H9 (cell line): ENCODE measurements at regions not wholly inside any gene's neighbourhood (a gene's known extent, or its start where the extent isn't known, plus 50 kb on each side); places are given as distances from the start of the nearest gene placed in this dataset.

Experiments used
- DNase-seq: peaks from one replicate; pipeline ENCODE4 v3.0.0-alpha.2; 2017
- H2AFZ ChIP-seq: one replicate; pipeline ENCODE4 v1.6.1; 2013; ENCODE audit warnings: mild to moderate bottlenecking, low read length, control low read depth, moderate library complexity
- H2AK5ac ChIP-seq: 2 replicates; pipeline ENCODE4 v1.6.1; 2013; ENCODE audit warnings: low read length, control low read depth, mixed read lengths; ENCODE audit not compliant: insufficient read length
- H2BK120ac ChIP-seq: one replicate; pipeline ENCODE4 v1.6.1; 2013; ENCODE audit warnings: low read depth, mild to moderate bottlenecking, low read length, control low read depth, inconsistent platforms; ENCODE audit not compliant: poor library complexity, severe bottlenecking
- H2BK12ac ChIP-seq: 2 replicates; pipeline ENCODE4 v1.6.1; 2013; ENCODE audit warnings: low read length, control low read depth, mixed read lengths, low read depth; ENCODE audit not compliant: insufficient read length
- H2BK15ac ChIP-seq: 2 replicates; pipeline ENCODE4 v1.6.1; 2013; ENCODE audit warnings: low read depth, low read length, control low read depth
- H2BK20ac ChIP-seq: one replicate; pipeline ENCODE4 v1.6.1; 2013; ENCODE audit warnings: low read depth, mild to moderate bottlenecking, low read length, control low read depth, inconsistent platforms; ENCODE audit not compliant: poor library complexity, severe bottlenecking
- H2BK5ac ChIP-seq: 2 replicates; pipeline ENCODE4 v1.6.1; 2013; ENCODE audit warnings: low read length, control low read depth, mixed read lengths; ENCODE audit not compliant: insufficient read length
- H3K14ac ChIP-seq: 2 replicates; pipeline ENCODE4 v1.6.1; 2013; ENCODE audit warnings: low read length, control low read depth; ENCODE audit not compliant: insufficient read depth
- H3K18ac ChIP-seq: 2 replicates; pipeline ENCODE4 v1.6.1; 2013; ENCODE audit warnings: low read depth, mild to moderate bottlenecking, mixed read lengths, low read length, control low read depth; ENCODE audit not compliant: insufficient read length
- H3K23ac ChIP-seq: 2 replicates; pipeline ENCODE4 v1.6.1; 2013; ENCODE audit warnings: low read length, control low read depth, mixed read lengths, low read depth; ENCODE audit not compliant: insufficient read length
- H3K23me2 ChIP-seq: 2 replicates; pipeline ENCODE4 v1.6.1; 2013; ENCODE audit warnings: low read depth, mild to moderate bottlenecking, mixed read lengths, low read length, control low read depth; ENCODE audit not compliant: insufficient read length, poor library complexity, severe bottlenecking
- H3K27ac ChIP-seq: 2 replicates; pipeline ENCODE4 v1.5.1; 2013; ENCODE audit warnings: low read length, control low read depth, mixed read lengths, low read depth; ENCODE audit not compliant: insufficient read length
- H3K27me3 ChIP-seq: 2 replicates; pipeline ENCODE4 v1.6.1; 2013; ENCODE audit warnings: low read length, control low read depth, inconsistent platforms; ENCODE audit not compliant: insufficient read depth
- H3K4ac ChIP-seq: 2 replicates; pipeline ENCODE4 v1.6.1; 2013; ENCODE audit warnings: low read depth, mild to moderate bottlenecking, control low read depth, inconsistent platforms, low read length, moderate library complexity
- H3K4me1 ChIP-seq: 2 replicates; pipeline ENCODE4 v1.6.1; 2013; ENCODE audit warnings: low read length, control low read depth, inconsistent platforms; ENCODE audit not compliant: insufficient read depth
- H3K4me2 ChIP-seq: 2 replicates; pipeline ENCODE4 v1.6.1; 2013; ENCODE audit warnings: low read length, control low read depth, mixed read lengths; ENCODE audit not compliant: insufficient read length, insufficient read depth
- H3K56ac ChIP-seq: 2 replicates; pipeline ENCODE4 v1.6.1; 2013; ENCODE audit warnings: low read depth, mild to moderate bottlenecking, mixed read lengths, low read length, control low read depth; ENCODE audit not compliant: insufficient read length
- H3K79me1 ChIP-seq: 2 replicates; pipeline ENCODE4 v1.6.1; 2013; ENCODE audit warnings: low read depth, mild to moderate bottlenecking, moderate library complexity, low read length, control low read depth, inconsistent platforms; ENCODE audit not compliant: insufficient read depth, poor library complexity, severe bottlenecking
- H3K79me2 ChIP-seq: 2 replicates; pipeline ENCODE4 v1.6.1; 2013; ENCODE audit warnings: low read length, control low read depth, inconsistent platforms; ENCODE audit not compliant: insufficient read depth
- H3K9ac ChIP-seq: 2 replicates; pipeline ENCODE4 v1.6.1; 2013; ENCODE audit warnings: low read length, control low read depth, mixed read lengths; ENCODE audit not compliant: insufficient read length; ENCODE audit errors: extremely low read depth
- H3K9me3 ChIP-seq: one replicate; pipeline ENCODE4 v1.6.1; 2013; ENCODE audit warnings: low read depth, low read length, inconsistent platforms; ENCODE audit not compliant: control insufficient read depth
- H3T11ph ChIP-seq: one replicate; pipeline ENCODE4 v1.6.1; 2013; ENCODE audit warnings: mild to moderate bottlenecking, low read length, control low read depth, inconsistent platforms
- H4K20me1 ChIP-seq: one replicate; pipeline ENCODE4 v1.6.1; 2013; ENCODE audit not compliant: control insufficient read depth, insufficient read length, insufficient read depth
- H4K5ac ChIP-seq: 2 replicates; pipeline ENCODE4 v1.6.1; 2013; ENCODE audit warnings: low read depth, mild to moderate bottlenecking, mixed read lengths, low read length, control low read depth; ENCODE audit not compliant: insufficient read length
- H4K8ac ChIP-seq: replicated peaks from 2 replicates; pipeline ENCODE4 v1.6.1; 2013; ENCODE audit warnings: low read length, control low read depth, mixed read lengths, low read depth; ENCODE audit not compliant: insufficient read length
- H4K91ac ChIP-seq: 2 replicates; pipeline ENCODE4 v1.6.1; 2013; ENCODE audit warnings: low read depth, mild to moderate bottlenecking, moderate library complexity, mixed read lengths, low read length, control low read depth; ENCODE audit not compliant: insufficient read length
- H3K27ac Mint-ChIP-seq, 3 experiments: 2 replicates in 2 of 3; 3 replicates in 1 of 3; pipeline ENCODE4 v1.8.0; 2020 to 2021; ENCODE audit warnings: mixed read lengths in 3 of 3, mild to moderate bottlenecking in 1 of 3, moderate library complexity in 1 of 3
- H3K27me3 Mint-ChIP-seq: 2 replicates; pipeline ENCODE4 v1.8.0; 2021; ENCODE audit warnings: low read depth, mild to moderate bottlenecking, moderate library complexity, mixed read lengths
- H3K36me3 Mint-ChIP-seq, 3 experiments: 2 replicates in 2 of 3; 3 replicates in 1 of 3; pipeline ENCODE4 v1.8.0; 2020 to 2021; ENCODE audit warnings: low read depth in 3 of 3, mixed read lengths in 3 of 3; ENCODE audit not compliant: insufficient read depth in 1 of 3
- H3K4me1 Mint-ChIP-seq, 2 experiments: 2 replicates each; pipeline ENCODE4 v1.8.0; 2020; ENCODE audit warnings: mixed read lengths in 2 of 2
- H3K4me3 Mint-ChIP-seq, 2 experiments: 2 replicates in 1 of 2; 3 replicates in 1 of 2; pipeline ENCODE4 v1.8.0; 2020 to 2021; ENCODE audit warnings: mild to moderate bottlenecking in 2 of 2, mixed read lengths in 2 of 2, moderate library complexity in 1 of 2
- H3K9me3 Mint-ChIP-seq, 2 experiments: 2 replicates in 1 of 2; 3 replicates in 1 of 2; pipeline ENCODE4 v1.8.0; 2020; ENCODE audit warnings: mild to moderate bottlenecking in 2 of 2, mixed read lengths in 2 of 2, moderate library complexity in 1 of 2
- WGBS: extraction: QIAGEN DNeasy Blood & Tissue Kit; methylation state at CpG from one replicate; pipeline ENCODE4 v1.1.7; 2013; ENCODE audit warnings: missing lambda C conversion rate, low lambda C conversion rate, mixed read lengths; ENCODE audit not compliant: insufficient read length; ENCODE audit errors: extremely low coverage; 5-methylcytosine and 5-hydroxymethylcytosine counted together
- TF ChIP-seq, protein P1 (sequence below): fragments of 200-600 bp; sonication (generic); conservative IDR thresholded peaks from 3 replicates; pipeline ENCODE4 v1.8.0; 2021; ENCODE audit warnings: antibody characterized with exemption, mild to moderate bottlenecking

GRCh38 chr11:91798240-91798639, 426.4 kb upstream of the FAT3 start:
- TF ChIP-seq, protein P1, sequence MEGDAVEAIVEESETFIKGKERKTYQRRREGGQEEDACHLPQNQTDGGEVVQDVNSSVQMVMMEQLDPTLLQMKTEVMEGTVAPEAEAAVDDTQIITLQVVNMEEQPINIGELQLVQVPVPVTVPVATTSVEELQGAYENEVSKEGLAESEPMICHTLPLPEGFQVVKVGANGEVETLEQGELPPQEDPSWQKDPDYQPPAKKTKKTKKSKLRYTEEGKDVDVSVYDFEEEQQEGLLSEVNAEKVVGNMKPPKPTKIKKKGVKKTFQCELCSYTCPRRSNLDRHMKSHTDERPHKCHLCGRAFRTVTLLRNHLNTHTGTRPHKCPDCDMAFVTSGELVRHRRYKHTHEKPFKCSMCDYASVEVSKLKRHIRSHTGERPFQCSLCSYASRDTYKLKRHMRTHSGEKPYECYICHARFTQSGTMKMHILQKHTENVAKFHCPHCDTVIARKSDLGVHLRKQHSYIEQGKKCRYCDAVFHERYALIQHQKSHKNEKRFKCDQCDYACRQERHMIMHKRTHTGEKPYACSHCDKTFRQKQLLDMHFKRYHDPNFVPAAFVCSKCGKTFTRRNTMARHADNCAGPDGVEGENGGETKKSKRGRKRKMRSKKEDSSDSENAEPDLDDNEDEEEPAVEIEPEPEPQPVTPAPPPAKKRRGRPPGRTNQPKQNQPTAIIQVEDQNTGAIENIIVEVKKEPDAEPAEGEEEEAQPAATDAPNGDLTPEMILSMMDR = no peak
- no peak overlapping the region for H2BK120ac ChIP-seq
- no peaks in the 10 kb centered on the region for H3K79me2 ChIP-seq
- Mint-ChIP-seq H3K9me3 (peaks cover 0 to 3% of the 10 kb centered on the region in 2 experiments; a peak in 1 of 5 replicates), H3K27ac (no peak overlapping the region), H3K4me1 (peaks cover 9 to 10% of the 10 kb centered on the region in 2 experiments), H3K4me3 (no peak overlapping the region), H3K36me3 (peaks cover 0 to 2% (median 0%) of the 10 kb centered on the region in 3 experiments; a peak in 1 of 7 replicates), H3K27me3 (no peaks in the 10 kb centered on the region)
- peaks cover 2% of the 10 kb centered on the region; the same call in 1 of the 2 replicates for H3K4me1 ChIP-seq
- no peak overlapping the region for H2BK20ac ChIP-seq
- H2BK12ac ChIP-seq = no peak overlapping the region
- no peak overlapping the region for H3T11ph ChIP-seq
- no peak overlapping the region for H3K23ac ChIP-seq
- no peak overlapping the region for H3K18ac ChIP-seq
- H3K56ac ChIP-seq = no peak overlapping the region
- no peaks in the 10 kb centered on the region for H3K79me1 ChIP-seq
- H4K20me1 ChIP-seq = no peaks in the 10 kb centered on the region
- no peak overlapping the region for H2AK5ac ChIP-seq
- H4K91ac ChIP-seq = no peak overlapping the region
- no peaks in the 10 kb centered on the region for H3K27me3 ChIP-seq
- H4K8ac ChIP-seq = no peak overlapping the region
- H4K5ac ChIP-seq = no peak overlapping the region
- no peak overlapping the region for H2BK5ac ChIP-seq
- H3K14ac ChIP-seq = no peak overlapping the region
- no CpG with 5 or more reads among the region's 7 CpGs for WGBS
- H2BK15ac ChIP-seq = no peak overlapping the region
- H3K9ac ChIP-seq = no peak overlapping the region
- H3K23me2 ChIP-seq = no peaks in the 10 kb centered on the region
- no peak overlapping the region for H2AFZ ChIP-seq
- H3K4me2 ChIP-seq = no peak overlapping the region
- no peak overlapping the region for H3K4ac ChIP-seq
- H3K27ac ChIP-seq = no peak overlapping the region
- no peaks in the 10 kb centered on the region for H3K9me3 ChIP-seq
- DNase-seq = no peak
